ENCODE measurements at regions not wholly inside any gene's neighbourhood (a gene's known extent, or its start where the extent isn't known, plus 50 kb on each side); places are given as distances from the start of the nearest gene placed in this dataset.

DNA sequence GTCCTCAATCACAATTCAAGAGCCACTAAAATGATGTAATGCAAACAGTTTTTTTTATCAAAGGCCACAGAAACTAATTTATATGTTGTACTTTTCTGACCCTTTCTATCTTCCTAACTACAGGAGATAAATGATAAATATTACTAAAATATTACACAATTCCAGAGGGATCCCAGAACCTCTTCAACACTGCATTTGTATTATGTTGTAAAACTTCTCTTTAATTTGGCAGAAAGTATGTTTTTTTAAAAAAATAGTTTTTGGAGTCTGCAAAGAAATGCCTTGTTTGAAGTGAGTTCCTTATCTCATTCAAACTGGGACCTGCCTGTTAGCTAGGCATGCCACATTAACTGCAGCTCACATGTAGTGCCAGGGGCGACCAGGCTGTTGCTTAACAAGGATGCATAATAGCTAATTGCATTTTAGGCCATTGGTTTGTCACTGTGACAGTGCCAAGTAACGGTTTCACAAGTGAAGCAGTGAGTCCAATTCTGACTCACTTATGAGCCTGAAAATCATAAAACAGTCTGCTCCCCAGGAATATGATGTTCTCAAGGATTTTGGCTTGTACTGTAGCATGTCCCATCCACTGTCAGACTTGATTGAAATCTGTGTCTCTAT, 266.9 kb downstream of the KTN1 start:
- TF ChIP-seq, protein P1, sequence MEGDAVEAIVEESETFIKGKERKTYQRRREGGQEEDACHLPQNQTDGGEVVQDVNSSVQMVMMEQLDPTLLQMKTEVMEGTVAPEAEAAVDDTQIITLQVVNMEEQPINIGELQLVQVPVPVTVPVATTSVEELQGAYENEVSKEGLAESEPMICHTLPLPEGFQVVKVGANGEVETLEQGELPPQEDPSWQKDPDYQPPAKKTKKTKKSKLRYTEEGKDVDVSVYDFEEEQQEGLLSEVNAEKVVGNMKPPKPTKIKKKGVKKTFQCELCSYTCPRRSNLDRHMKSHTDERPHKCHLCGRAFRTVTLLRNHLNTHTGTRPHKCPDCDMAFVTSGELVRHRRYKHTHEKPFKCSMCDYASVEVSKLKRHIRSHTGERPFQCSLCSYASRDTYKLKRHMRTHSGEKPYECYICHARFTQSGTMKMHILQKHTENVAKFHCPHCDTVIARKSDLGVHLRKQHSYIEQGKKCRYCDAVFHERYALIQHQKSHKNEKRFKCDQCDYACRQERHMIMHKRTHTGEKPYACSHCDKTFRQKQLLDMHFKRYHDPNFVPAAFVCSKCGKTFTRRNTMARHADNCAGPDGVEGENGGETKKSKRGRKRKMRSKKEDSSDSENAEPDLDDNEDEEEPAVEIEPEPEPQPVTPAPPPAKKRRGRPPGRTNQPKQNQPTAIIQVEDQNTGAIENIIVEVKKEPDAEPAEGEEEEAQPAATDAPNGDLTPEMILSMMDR (IDR thresholded peaks at IDR 0.05): no peak
- TF ChIP-seq POLR2A (IDR thresholded peaks at IDR 0.05): no peak

Measured in thyroid gland (tissue), 4 donors.